Mesenchymal stem cell (in vitro differentiated cells and primary cell): ENCODE measurements at regions not wholly inside any gene's neighbourhood (a gene's known extent, or its start where the extent isn't known, plus 50 kb on each side); places are given as distances from the start of the nearest gene placed in this dataset.

Experiments used
- DNase-seq: peaks from one replicate; pipeline ENCODE4 v3.0.0-alpha.2; 2013
- H2AFZ ChIP-seq: one replicate; pipeline ENCODE4 v1.6.1; 2013; ENCODE audit warnings: low read depth, mild to moderate bottlenecking, control low read depth, inconsistent platforms, low read length, moderate library complexity
- H2AK5ac ChIP-seq: 2 replicates; pipeline ENCODE4 v1.6.1; 2013; ENCODE audit warnings: low read length, moderate library complexity, mild to moderate bottlenecking, inconsistent platforms; ENCODE audit not compliant: severe bottlenecking
- H2BK120ac ChIP-seq: one replicate; pipeline ENCODE4 v1.6.1; 2013; ENCODE audit warnings: low read depth, mild to moderate bottlenecking, inconsistent platforms, low read length, moderate library complexity
- H2BK12ac ChIP-seq, 2 experiments: one replicate each; pipeline ENCODE4 v1.6.1; 2013; ENCODE audit warnings: inconsistent platforms in 2 of 2, low read length in 2 of 2, mild to moderate bottlenecking in 2 of 2, moderate library complexity in 2 of 2, control low read depth in 1 of 2
- H2BK15ac ChIP-seq: one replicate; pipeline ENCODE4 v1.6.1; 2013; ENCODE audit warnings: mild to moderate bottlenecking, low read depth, inconsistent platforms; ENCODE audit not compliant: poor library complexity, severe bottlenecking
- H2BK5ac ChIP-seq: 2 replicates; pipeline ENCODE4 v1.6.1; 2013; ENCODE audit warnings: low read depth, mild to moderate bottlenecking, low read length, control low read depth, inconsistent platforms; ENCODE audit not compliant: poor library complexity, severe bottlenecking
- H3K14ac ChIP-seq, 2 experiments: one replicate each; pipeline ENCODE4 v1.6.1; 2013; ENCODE audit warnings: inconsistent platforms in 2 of 2, low read length in 2 of 2, control low read depth in 1 of 2, mild to moderate bottlenecking in 1 of 2, moderate library complexity in 1 of 2
- H3K18ac ChIP-seq, 2 experiments: one replicate each; pipeline ENCODE4 v1.6.1; 2013; ENCODE audit warnings: inconsistent platforms in 2 of 2, low read length in 2 of 2, control low read depth in 1 of 2, low read depth in 1 of 2, mild to moderate bottlenecking in 1 of 2
- H3K23ac ChIP-seq, 2 experiments: one replicate each; pipeline ENCODE4 v1.6.1; 2013; ENCODE audit warnings: inconsistent platforms in 2 of 2, low read length in 2 of 2, mild to moderate bottlenecking in 2 of 2, moderate library complexity in 2 of 2, control low read depth in 1 of 2
- H3K27ac ChIP-seq: 2 replicates; pipeline ENCODE4 v1.5.1; 2013; ENCODE audit warnings: mild to moderate bottlenecking, moderate library complexity, low read length, control low read depth, inconsistent platforms; ENCODE audit not compliant: poor library complexity, severe bottlenecking
- H3K27me3 ChIP-seq, 2 experiments: 2 replicates each; pipeline versions ENCODE4 v1.6.1 to v1.7.0; 2013; ENCODE audit warnings: low read length in 2 of 2, mild to moderate bottlenecking in 2 of 2, moderate library complexity in 2 of 2, control low read depth in 1 of 2, inconsistent platforms in 1 of 2; ENCODE audit not compliant: control insufficient read depth in 1 of 2, insufficient read depth in 1 of 2
- H3K36me3 ChIP-seq, 2 experiments: 2 replicates each; pipeline versions ENCODE4 v1.6.1 to v1.7.0; 2013; ENCODE audit warnings: low read length in 2 of 2, control low read depth in 1 of 2, inconsistent platforms in 1 of 2, low read depth in 1 of 2, mild to moderate bottlenecking in 1 of 2; ENCODE audit not compliant: insufficient read depth in 2 of 2, control insufficient read depth in 1 of 2
- H3K4ac ChIP-seq, 2 experiments: one replicate each; pipeline ENCODE4 v1.6.1; 2013; ENCODE audit warnings: inconsistent platforms in 2 of 2, low read length in 2 of 2, mild to moderate bottlenecking in 2 of 2, moderate library complexity in 2 of 2, control low read depth in 1 of 2, low read depth in 1 of 2
- H3K4me1 ChIP-seq: 2 replicates; pipeline ENCODE4 v1.6.1; 2013; ENCODE audit warnings: low read depth, low read length, control low read depth; ENCODE audit not compliant: control insufficient read depth, insufficient read depth
- H3K4me2 ChIP-seq: 2 replicates; pipeline ENCODE4 v1.6.1; 2013; ENCODE audit warnings: low read length, mild to moderate bottlenecking, inconsistent platforms; ENCODE audit not compliant: poor library complexity, severe bottlenecking
- H3K4me3 ChIP-seq, 2 experiments: 2 replicates each; pipeline versions ENCODE4 v1.5.1 to v1.7.0; 2013; ENCODE audit warnings: low read length in 2 of 2, mild to moderate bottlenecking in 2 of 2, control low read depth in 1 of 2, low read depth in 1 of 2; ENCODE audit not compliant: insufficient read depth in 1 of 2
- H3K79me1 ChIP-seq: replicated peaks from 2 replicates; pipeline ENCODE4 v1.6.1; 2013; ENCODE audit warnings: mild to moderate bottlenecking, control low read depth, low read length, inconsistent platforms; ENCODE audit not compliant: poor library complexity, severe bottlenecking
- H3K9ac ChIP-seq: 2 replicates; pipeline ENCODE4 v1.7.0; 2013; ENCODE audit warnings: mild to moderate bottlenecking, low read length, moderate library complexity
- H3K9me3 ChIP-seq: 2 replicates; pipeline ENCODE4 v1.7.0; 2013; ENCODE audit warnings: mild to moderate bottlenecking, low read length; ENCODE audit not compliant: control insufficient read depth
- H4K8ac ChIP-seq: one replicate; pipeline ENCODE4 v1.6.1; 2013; ENCODE audit warnings: inconsistent platforms, mild to moderate bottlenecking, low read length, moderate library complexity
- H4K91ac ChIP-seq: one replicate; pipeline ENCODE4 v1.6.1; 2013; ENCODE audit warnings: mild to moderate bottlenecking, low read length, inconsistent platforms
- WGBS: methylation state at CpG from one replicate; pipeline ENCODE4 v1.1.7; 2013; ENCODE audit warnings: mixed read lengths; 5-methylcytosine and 5-hydroxymethylcytosine counted together

DNA sequence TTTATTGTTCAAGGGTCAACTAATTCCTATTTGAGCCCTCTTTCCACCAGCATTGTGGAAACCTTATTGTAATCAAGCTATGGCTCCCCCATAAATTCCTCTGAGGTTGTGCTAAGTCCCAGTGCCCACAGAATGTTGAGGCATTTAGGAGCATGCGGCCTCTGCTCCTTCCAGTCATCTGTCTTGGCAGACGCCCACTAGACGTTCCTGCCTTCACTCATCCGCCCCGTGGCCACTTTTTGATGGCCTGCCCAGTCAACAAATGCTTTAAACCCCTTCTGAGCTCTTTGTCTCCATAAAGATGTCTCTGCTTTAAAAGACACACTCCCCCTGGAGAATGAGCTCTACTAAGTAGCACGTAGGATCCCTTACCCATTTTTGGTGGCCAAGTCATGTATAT is 104.7 kb downstream of the GAS1 start:
- Histone ChIP-seq H3K18ac (no peak overlapping the region), H4K91ac (no peak overlapping the region), H3K4me2 (no peak overlapping the region), H3K27me3 (no peaks in the 10 kb centered on the region), H2BK12ac (no peak overlapping the region), H2BK15ac (no peak overlapping the region), H3K4ac (no peak overlapping the region), H3K36me3 (no peaks in the 10 kb centered on the region), H2AK5ac (no peak overlapping the region), H2BK120ac (no peak overlapping the region), H3K27ac (no peak overlapping the region), H3K14ac (no peak overlapping the region), H2BK5ac (no peak overlapping the region), H3K79me1 (no peaks in the 10 kb centered on the region), H3K23ac (no peak overlapping the region), H3K4me1 (peaks cover 5% of the 10 kb centered on the region), H4K8ac (no peak overlapping the region), H3K4me3 (no peak overlapping the region), H3K9me3 (no peaks in the 10 kb centered on the region), H2AFZ (no peak overlapping the region), H3K9ac (no peak overlapping the region)
- no peak for DNase-seq
- 73% methylated on average over 5 of the region's 6 CpGs for WGBS

DNA sequence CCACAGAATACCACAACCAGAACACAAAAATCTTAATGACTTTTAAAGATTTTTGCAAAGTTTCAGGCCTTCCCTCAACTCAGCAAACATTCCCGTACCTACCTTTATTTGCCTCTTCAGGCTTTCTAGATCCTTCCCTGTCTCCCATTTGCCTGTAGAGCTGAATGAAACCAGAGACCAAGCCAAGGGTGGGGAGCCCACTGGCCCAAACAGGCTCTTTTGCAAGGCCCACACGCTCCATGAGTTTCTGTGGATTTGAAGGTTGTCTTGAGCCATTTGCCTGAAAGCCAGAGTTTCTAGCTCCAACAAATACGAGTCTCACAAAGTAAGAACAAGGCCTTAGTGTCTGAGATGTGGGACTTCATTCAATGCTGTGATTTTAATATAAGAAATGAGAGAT is 107.8 kb downstream of the GAS1 start:
- Histone ChIP-seq H3K4me2 (no peak overlapping the region), H2BK120ac (no peak overlapping the region), H3K23ac (no peak overlapping the region), H2BK12ac (no peak overlapping the region), H3K14ac (no peak overlapping the region), H3K18ac (no peak overlapping the region), H3K27ac (no peak overlapping the region), H3K36me3 (no peaks in the 10 kb centered on the region), H2AK5ac (no peak overlapping the region), H4K8ac (no peak overlapping the region), H2BK15ac (no peak overlapping the region), H3K79me1 (no peaks in the 10 kb centered on the region), H2BK5ac (no peak overlapping the region), H3K27me3 (no peaks in the 10 kb centered on the region), H3K9me3 (no peaks in the 10 kb centered on the region), H4K91ac (no peak overlapping the region), H3K4me3 (no peak overlapping the region), H3K9ac (no peak overlapping the region), H3K4ac (no peak overlapping the region), H2AFZ (no peak overlapping the region), H3K4me1 (peaks cover 2% of the 10 kb centered on the region)
- no peak for DNase-seq
- WGBS = 82% methylated on average over 2 of the region's 3 CpGs

DNA sequence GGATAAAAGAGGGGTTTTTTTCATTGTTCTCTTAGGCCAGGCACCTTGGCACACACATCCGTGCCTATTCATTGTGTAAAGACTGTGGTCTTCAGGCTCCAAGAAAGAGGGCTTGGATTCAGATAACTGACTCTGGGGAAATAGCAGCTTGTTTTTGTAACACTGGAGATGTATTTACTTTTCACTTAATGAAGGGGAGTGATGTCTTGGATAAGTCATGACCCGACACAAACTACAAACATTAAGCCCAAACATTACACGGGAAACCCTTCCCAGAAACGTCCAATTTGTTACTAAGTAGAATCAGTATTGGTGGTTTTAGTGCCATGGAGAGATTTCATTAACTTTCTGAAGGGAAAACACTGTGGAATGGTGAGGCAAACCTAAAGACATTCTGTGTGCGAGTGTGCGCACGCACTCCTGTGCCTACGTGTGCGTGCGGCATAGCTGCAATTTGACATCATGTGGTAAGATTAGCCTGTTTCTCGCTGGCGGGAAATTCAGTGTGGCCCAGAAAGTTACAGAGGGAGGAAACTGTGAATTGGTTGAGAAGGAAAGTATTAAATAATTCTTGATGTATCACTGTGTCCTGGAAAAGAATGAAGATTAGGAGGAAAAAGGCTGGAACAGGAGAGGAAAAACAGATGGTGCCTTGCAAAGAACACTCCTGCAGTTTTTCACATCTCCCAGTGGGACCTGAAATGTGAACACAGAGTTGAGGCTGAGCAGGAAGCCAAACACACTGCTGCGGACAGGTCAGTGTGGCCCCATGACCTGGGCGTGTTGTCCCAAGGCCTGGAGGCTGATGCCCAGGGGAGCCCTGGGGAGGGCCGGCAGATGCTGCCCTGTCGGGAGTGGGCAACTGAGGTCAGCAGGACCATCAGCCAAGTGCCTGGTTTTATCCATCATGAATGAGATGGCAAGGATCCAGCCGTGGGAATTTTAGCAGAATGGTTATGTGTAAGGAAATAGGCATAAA is 108.5 kb downstream of the GAS1 start:
- no peak overlapping the region for H2AK5ac ChIP-seq
- H3K9me3 ChIP-seq = no peaks in the 10 kb centered on the region
- no peak overlapping the region for H3K4me3 ChIP-seq
- no peak overlapping the region for H2AFZ ChIP-seq
- H3K4ac ChIP-seq = no peak overlapping the region
- no peak overlapping the region for H2BK12ac ChIP-seq
- no peak overlapping the region for H2BK15ac ChIP-seq
- H3K4me1 ChIP-seq = peaks cover 2% of the 10 kb centered on the region
- H3K27ac ChIP-seq = no peak overlapping the region
- no peak overlapping the region for H3K9ac ChIP-seq
- H3K79me1 ChIP-seq = no peaks in the 10 kb centered on the region
- no peak overlapping the region for H4K91ac ChIP-seq
- no peak overlapping the region for H4K8ac ChIP-seq
- no peak for DNase-seq
- H3K18ac ChIP-seq = peak overlapping the region in 1 of 2 experiments; percentile 17
- H2BK5ac ChIP-seq = no peak overlapping the region
- H3K27me3 ChIP-seq = no peaks in the 10 kb centered on the region
- H2BK120ac ChIP-seq = no peak overlapping the region
- H3K4me2 ChIP-seq = no peak overlapping the region
- 79% methylated on average over 15 of the region's 17 CpGs for WGBS
- no peak overlapping the region for H3K14ac ChIP-seq
- no peaks in the 10 kb centered on the region for H3K36me3 ChIP-seq
- H3K23ac ChIP-seq = no peak overlapping the region

DNA sequence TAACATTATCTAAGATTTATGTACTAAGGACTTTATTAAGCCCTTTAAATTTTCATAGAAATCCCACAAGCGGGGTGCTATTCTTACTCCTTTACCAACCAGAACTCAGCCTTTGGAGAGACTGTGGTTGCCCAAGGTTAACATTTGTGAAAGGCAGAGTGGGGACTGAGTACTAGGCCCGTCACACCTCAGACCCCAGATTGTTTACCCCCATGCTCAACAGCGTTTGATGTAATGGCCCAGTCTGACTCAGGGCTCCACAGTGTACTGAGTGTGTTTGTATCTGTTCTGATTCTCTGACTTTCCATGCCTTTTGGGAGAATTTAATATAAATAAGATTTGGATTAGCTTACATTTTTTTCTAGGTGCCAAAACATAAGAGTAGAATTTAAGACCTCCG is 110.0 kb downstream of the GAS1 start:
- Histone ChIP-seq H3K14ac (no peak overlapping the region), H2AFZ (no peak overlapping the region), H3K9me3 (no peaks in the 10 kb centered on the region), H3K9ac (no peak overlapping the region), H2AK5ac (no peak overlapping the region), H3K23ac (no peak overlapping the region), H3K36me3 (no peaks in the 10 kb centered on the region), H2BK120ac (no peak overlapping the region), H3K27me3 (no peaks in the 10 kb centered on the region), H3K4me3 (no peak overlapping the region), H3K79me1 (no peaks in the 10 kb centered on the region), H2BK5ac (no peak overlapping the region), H3K4me2 (no peak overlapping the region), H3K4ac (no peak overlapping the region), H2BK12ac (no peak overlapping the region), H3K18ac (no peak overlapping the region), H3K4me1 (peaks cover 2% of the 10 kb centered on the region), H4K8ac (no peak overlapping the region), H4K91ac (no peak overlapping the region), H2BK15ac (no peak overlapping the region), H3K27ac (no peak overlapping the region)
- 68% methylated on average over 2 of the region's 4 CpGs for WGBS
- DNase-seq = no peak
